Gastroesophageal sphincter (tissue), 3 donors: ENCODE measurements at regions not wholly inside any gene's neighbourhood (a gene's known extent, or its start where the extent isn't known, plus 50 kb on each side); places are given as distances from the start of the nearest gene placed in this dataset.

Experiments used
- CTCF ChIP-seq, 4 experiments: fragments of 200-600 bp in 2 of 4; fragments of 450-650 bp in 2 of 4; sonication (generic) in 1 of 4; IDR thresholded peaks; one replicate each; pipeline ENCODE4 v1.5.1; 2017 to 2019; ENCODE audit warnings: antibody characterized with exemption in 4 of 4, mild to moderate bottlenecking in 2 of 4, moderate library complexity in 2 of 4
- EP300 ChIP-seq: sonication (generic); formaldehyde crosslinking; IDR thresholded peaks from one replicate; pipeline ENCODE4 v1.6.1; 2017; ENCODE audit warnings: antibody characterized with exemption, mild to moderate bottlenecking
- POLR2A ChIP-seq, 2 donors: fragments of 450-650 bp; IDR thresholded peaks; one replicate each; pipeline ENCODE4 v1.6.1; 2017; ENCODE audit warnings: antibody characterized with exemption in 2 of 2, mild to moderate bottlenecking in 2 of 2, moderate library complexity in 1 of 2

- TF ChIP-seq CTCF (IDR thresholded peaks at IDR 0.05) (no peak), EP300 (no peak), POLR2A (IDR thresholded peaks at IDR 0.05) (no peak)
Measured at GRCh38 chr3:16768956-16769355, 115.8 kb upstream of the PLCL2 start.
